Adipocyte (in vitro differentiated cells): ENCODE measurements at regions not wholly inside any gene's neighbourhood (a gene's known extent, or its start where the extent isn't known, plus 50 kb on each side); places are given as distances from the start of the nearest gene placed in this dataset.

Experiments used
- DNase-seq: peaks from one replicate; pipeline ENCODE4 v3.0.0-alpha.2; 2015; ENCODE audit warnings: low read depth
- H3K27me3 ChIP-seq: replicated peaks from 2 replicates; pipeline ENCODE4 v1.7.0; 2013; ENCODE audit warnings: mild to moderate bottlenecking, low read length, moderate library complexity; ENCODE audit not compliant: control insufficient read depth, insufficient read depth
- H3K36me3 ChIP-seq: 2 replicates; pipeline ENCODE4 v1.7.0; 2013; ENCODE audit warnings: low read length, mild to moderate bottlenecking, moderate library complexity; ENCODE audit not compliant: control insufficient read depth, insufficient read depth, severe bottlenecking
- H3K4me1 ChIP-seq: 2 replicates; pipeline ENCODE4 v1.7.0; 2013; ENCODE audit warnings: mild to moderate bottlenecking, low read length, moderate library complexity; ENCODE audit not compliant: control insufficient read depth, insufficient read depth
- H3K4me3 ChIP-seq: 2 replicates; pipeline ENCODE4 v1.7.0; 2013; ENCODE audit warnings: mild to moderate bottlenecking, low read length, moderate library complexity
- H3K9ac ChIP-seq: 2 replicates; pipeline ENCODE4 v1.7.0; 2013; ENCODE audit warnings: mild to moderate bottlenecking, low read length, moderate library complexity
- H3K9me3 ChIP-seq: 2 replicates; pipeline ENCODE4 v1.7.0; 2013; ENCODE audit warnings: mild to moderate bottlenecking, low read length, moderate library complexity; ENCODE audit not compliant: control insufficient read depth

DNA sequence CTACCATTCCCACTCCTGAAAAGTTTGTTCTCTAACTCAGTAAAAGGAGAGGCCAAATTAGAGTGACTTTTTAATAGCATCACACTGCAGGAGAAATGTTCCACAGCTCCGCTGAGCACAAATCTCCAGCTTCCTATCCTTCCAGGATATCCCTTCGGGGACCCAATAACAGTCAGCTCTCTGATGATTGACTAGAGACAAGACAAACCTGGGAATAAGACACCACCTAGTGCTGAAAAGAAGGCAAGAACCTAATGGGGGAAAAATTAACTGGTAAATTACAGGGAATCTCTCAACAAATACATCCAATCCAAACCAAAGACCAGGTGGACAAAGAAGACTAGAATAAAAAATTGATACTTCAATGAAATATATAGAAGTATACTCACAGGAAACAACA lies 977.1 kb upstream of the SOX11 start:
- H3K4me1 ChIP-seq = no peaks in the 10 kb centered on the region
- no peaks in the 10 kb centered on the region for H3K36me3 ChIP-seq
- H3K27me3 ChIP-seq = no peaks in the 10 kb centered on the region
- no peak overlapping the region for H3K4me3 ChIP-seq
- DNase-seq = no peak
- peaks cover 15% of the 10 kb centered on the region for H3K9me3 ChIP-seq
- H3K9ac ChIP-seq = no peak overlapping the region

DNA sequence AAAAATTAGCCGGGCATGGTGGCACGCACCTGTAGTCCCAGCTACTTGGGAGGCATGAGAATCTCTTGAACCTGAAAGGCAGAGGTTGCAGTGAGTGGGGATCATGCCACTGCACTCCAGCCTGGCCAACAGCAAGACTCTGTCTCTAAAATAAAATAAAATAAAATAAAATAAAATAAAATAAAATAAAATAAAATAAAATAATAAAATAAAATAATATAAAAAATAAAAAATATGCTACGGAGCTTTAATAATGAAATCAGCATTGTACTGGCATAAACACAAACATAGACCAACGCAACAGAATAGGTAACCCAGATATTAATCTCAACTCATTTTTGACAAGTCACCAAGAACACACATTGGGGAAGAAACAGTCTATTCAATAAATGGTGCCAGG lies 973.4 kb upstream of the SOX11 start:
- Histone ChIP-seq H3K9me3 (peaks cover 15% of the 10 kb centered on the region), H3K27me3 (no peaks in the 10 kb centered on the region), H3K4me3 (no peak overlapping the region), H3K4me1 (no peaks in the 10 kb centered on the region), H3K9ac (no peak overlapping the region), H3K36me3 (no peaks in the 10 kb centered on the region)
- DNase-seq = no peak

DNA sequence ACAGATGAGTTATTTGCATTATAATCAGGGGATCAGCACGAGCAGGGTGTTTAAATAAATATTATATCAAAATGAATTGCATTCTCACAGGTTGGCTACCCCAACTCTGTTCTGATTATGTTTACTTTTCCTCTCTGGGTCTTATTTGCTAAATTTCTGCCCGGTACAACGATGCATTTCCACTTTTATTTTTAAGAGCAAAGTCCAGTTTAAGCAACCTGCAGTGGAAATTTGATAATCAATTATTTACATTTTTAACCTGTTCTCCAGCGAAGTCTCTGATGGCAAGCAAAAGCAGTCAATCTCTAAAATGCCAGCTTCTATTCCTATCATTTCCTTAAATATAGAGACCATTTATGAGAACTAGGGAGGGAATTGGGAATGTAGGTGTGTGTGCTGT lies 966.6 kb upstream of the SOX11 start:
- no peaks in the 10 kb centered on the region for H3K27me3 ChIP-seq
- no peaks in the 10 kb centered on the region for H3K36me3 ChIP-seq
- H3K4me1 ChIP-seq = no peaks in the 10 kb centered on the region
- peaks cover 3% of the 10 kb centered on the region for H3K9me3 ChIP-seq
- no peak overlapping the region for H3K9ac ChIP-seq
- no peak overlapping the region for H3K4me3 ChIP-seq
- DNase-seq = no peak

DNA sequence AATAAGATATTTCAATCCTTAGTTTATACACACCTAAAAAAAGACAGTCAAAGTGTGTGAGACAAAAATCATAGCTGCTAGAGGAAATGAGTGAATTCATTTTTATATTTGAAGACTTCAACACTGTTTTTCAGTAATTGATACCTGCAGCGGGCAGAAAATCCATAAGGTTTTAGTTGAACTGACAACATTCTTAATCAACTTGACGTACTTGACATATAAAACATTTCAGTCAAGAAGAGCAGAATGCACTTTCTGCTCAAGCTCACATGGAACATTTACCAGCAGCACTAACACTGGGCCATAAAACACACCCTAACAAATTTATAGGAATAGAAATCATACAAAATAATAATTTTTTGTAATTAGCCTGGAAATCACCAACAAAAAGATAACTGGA lies 959.6 kb upstream of the SOX11 start:
- Histone ChIP-seq H3K27me3 (no peaks in the 10 kb centered on the region), H3K9me3 (no peaks in the 10 kb centered on the region), H3K9ac (no peak overlapping the region), H3K36me3 (no peaks in the 10 kb centered on the region), H3K4me1 (no peaks in the 10 kb centered on the region), H3K4me3 (no peak overlapping the region)
- DNase-seq = no peak

DNA sequence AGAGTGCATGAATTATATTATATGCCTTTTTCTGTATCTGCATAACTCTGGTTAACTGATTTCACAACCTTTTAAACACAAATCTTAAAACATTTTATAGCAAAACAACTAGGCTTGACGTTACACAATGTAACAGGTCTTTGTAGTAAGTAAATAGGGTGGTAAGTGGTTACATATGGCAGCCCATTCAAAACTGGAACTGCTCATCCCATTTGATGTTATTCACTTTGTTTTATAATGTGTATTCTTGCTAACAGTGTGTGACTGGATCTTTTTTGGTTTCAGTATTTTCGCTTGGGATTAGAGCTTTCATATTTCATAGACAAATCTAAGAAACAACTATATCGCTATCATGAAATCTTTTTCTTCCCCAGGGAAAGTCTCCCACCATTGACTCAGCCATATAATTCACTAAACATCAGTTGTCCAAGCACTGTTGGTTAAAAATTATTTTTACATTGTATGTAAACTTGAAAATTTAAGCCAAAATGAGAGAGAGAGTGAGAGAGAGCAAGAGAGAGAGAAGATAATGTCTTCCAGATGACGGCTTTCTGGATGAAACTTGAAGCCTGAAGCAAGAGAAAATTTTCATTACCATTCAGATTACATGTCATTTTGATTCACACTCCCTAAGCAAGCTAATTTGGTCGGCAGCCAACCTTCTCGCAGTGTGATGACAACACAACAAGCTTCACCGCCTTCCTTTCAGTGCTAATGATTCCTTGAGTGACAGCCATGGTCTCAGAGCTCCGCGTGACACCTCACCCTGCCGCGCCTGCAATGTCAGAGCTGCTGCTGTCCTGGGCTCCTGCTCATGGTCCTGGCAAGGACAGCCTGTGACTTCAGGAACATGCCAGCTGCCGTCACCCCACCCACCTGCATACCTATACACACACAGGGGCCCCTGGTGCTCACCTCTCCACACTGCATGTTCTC lies 946.9 kb upstream of the SOX11 start:
- no peaks in the 10 kb centered on the region for H3K4me1 ChIP-seq
- H3K4me3 ChIP-seq = no peak overlapping the region
- no peaks in the 10 kb centered on the region for H3K27me3 ChIP-seq
- peaks cover 3% of the 10 kb centered on the region for H3K9me3 ChIP-seq
- DNase-seq = no peak
- no peak overlapping the region for H3K9ac ChIP-seq
- no peaks in the 10 kb centered on the region for H3K36me3 ChIP-seq

DNA sequence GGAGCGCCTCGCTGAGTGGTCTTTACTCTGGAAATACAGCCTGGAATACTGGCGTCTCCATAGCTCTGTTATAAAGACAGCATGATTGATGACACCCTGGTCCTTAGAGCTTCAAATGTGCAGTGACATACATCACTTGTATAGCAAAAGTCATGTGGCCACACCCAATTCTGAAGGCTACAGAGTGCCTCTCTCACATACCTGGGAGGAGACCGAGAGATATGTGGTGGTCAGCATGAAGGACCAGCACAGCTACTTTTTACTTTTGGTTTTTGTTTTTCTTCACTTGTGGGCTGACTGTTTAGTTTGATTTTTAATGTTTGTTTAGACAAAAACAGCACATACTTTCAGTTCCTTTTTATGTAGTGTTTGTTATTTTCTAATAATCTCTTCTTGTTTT lies 938.5 kb upstream of the SOX11 start:
- Histone ChIP-seq H3K4me1 (no peaks in the 10 kb centered on the region), H3K27me3 (no peaks in the 10 kb centered on the region), H3K9ac (no peak overlapping the region), H3K9me3 (peaks cover 3% of the 10 kb centered on the region), H3K36me3 (no peaks in the 10 kb centered on the region), H3K4me3 (no peak overlapping the region)
- no peak for DNase-seq

DNA sequence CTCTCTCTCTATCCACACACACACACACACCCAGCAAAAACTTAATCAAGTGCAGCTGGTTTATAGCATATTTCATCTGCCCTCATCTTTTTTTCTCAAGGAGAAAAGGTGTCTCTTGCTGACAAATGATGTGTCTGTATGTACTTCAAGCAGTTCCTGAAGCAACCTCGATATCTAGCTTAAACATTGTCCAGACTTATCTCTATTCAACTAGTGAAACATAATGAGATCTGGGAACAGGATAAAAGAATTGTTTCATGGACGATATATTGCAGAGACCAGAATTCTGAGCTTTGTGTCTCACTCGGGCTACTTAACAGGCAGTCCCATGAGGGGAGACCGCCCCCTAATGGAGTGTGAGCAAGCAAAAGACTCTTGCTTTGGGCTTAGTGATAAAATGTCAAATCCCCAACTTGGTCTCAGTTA lies 929.2 kb upstream of the SOX11 start:
- Histone ChIP-seq H3K4me1 (no peaks in the 10 kb centered on the region), H3K9ac (no peak overlapping the region), H3K9me3 (no peaks in the 10 kb centered on the region), H3K4me3 (no peak overlapping the region), H3K27me3 (no peaks in the 10 kb centered on the region), H3K36me3 (no peaks in the 10 kb centered on the region)
- no peak for DNase-seq

DNA sequence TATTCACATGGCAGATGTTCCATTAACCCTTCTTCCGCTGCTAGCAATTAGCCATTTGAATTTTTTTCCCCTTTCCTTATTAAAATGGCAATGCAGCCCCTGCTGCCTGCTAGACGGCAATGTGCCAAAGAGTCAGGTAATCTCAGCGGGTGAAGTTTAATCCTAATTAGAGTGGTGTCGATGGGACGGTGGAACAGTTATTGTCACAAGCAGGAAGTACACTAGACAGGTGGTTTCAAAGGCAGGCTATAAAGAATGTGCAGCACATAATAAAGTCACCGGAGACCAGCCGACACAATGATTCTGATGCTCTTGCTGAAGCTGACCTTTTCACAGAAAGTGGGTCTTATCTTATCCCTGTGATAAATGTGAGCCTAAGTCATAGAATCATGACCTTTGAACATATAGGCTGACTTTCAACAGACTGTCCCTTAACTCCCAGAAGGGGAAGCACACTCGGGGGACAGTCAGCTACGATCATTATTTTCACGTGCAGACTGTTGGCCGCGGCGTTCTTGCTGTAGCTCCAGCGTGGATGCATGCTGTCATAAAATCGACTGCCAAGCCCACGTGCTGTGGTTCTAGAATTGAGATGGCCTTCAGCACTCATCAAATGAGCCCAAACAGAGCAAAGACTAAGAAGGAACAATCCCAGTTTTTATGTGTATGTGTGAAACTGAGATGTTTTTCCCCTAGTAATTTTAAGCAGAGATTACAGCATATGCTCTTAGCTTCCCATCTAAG lies 926.2 kb upstream of the SOX11 start:
- H3K36me3 ChIP-seq = no peaks in the 10 kb centered on the region
- H3K4me3 ChIP-seq = no peak overlapping the region
- no peak for DNase-seq
- H3K9ac ChIP-seq = no peak overlapping the region
- H3K4me1 ChIP-seq = no peaks in the 10 kb centered on the region
- H3K27me3 ChIP-seq = no peaks in the 10 kb centered on the region
- no peaks in the 10 kb centered on the region for H3K9me3 ChIP-seq

DNA sequence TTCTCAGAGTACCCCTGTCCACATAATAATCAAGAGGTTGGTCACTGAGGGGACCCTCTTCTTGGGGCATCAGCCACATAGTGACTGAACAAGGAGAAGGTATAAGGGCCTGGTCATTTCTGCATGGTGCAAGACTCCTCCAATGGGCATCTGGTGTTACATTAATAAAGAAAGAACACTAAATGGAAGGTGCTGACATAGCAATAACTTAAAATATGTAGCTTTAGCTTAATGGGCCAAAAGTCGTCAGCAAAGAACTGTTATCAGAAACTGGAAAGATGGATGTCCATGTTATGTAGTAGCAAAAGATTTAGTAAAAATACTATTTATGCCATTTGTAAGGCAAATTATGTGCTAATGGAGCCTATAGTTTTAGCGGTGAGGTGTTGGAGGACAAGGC lies 916.5 kb upstream of the SOX11 start:
- H3K4me1 ChIP-seq = no peaks in the 10 kb centered on the region
- no peaks in the 10 kb centered on the region for H3K27me3 ChIP-seq
- no peak overlapping the region for H3K4me3 ChIP-seq
- no peaks in the 10 kb centered on the region for H3K36me3 ChIP-seq
- H3K9me3 ChIP-seq = peaks cover 8% of the 10 kb centered on the region
- DNase-seq = no peak
- H3K9ac ChIP-seq = no peak overlapping the region

DNA sequence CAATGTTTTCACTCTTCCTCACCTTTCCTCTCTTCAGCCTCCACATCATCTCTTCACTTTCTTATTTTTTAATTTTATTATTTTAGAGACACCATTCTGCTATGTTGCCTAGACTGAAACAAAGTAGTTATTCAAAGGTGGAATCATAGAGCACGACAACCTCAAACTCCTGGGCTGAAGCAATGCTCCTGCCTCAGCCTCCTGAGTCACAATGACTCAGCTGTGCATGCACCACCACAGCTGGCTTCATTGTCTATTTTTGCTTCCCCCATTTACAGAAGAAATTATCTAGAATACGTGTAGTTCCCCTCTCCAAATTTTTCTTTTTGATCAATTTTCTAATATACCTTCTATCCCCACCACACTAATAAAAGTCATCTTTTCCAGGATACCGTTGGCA lies 911.5 kb upstream of the SOX11 start:
- H3K4me1 ChIP-seq = no peaks in the 10 kb centered on the region
- H3K9ac ChIP-seq = no peak overlapping the region
- H3K36me3 ChIP-seq = no peaks in the 10 kb centered on the region
- no peaks in the 10 kb centered on the region for H3K27me3 ChIP-seq
- H3K4me3 ChIP-seq = no peak overlapping the region
- peaks cover 9% of the 10 kb centered on the region for H3K9me3 ChIP-seq
- no peak for DNase-seq

DNA sequence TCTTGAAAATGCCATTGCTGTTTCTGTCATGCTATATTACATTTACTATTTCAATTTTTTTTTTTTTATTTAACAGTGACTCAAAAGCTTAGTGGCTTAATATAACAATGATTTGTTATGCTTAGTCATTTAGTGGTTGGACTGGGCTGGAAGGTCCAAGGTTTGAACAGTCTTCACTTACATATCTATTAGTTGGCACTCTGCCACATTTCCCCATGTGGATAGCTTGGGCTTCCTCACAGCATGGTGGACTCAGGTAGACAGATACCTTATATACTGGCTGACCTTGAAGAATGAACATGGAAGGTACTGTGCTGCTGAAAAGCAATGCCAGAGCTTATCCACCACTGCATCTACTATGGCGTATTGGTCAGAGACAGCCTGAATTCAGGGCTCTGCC lies 909.5 kb upstream of the SOX11 start:
- no peaks in the 10 kb centered on the region for H3K27me3 ChIP-seq
- no peaks in the 10 kb centered on the region for H3K36me3 ChIP-seq
- H3K9me3 ChIP-seq = peaks cover 5% of the 10 kb centered on the region
- no peak overlapping the region for H3K4me3 ChIP-seq
- peak; percentile 0 for DNase-seq
- no peaks in the 10 kb centered on the region for H3K4me1 ChIP-seq
- no peak overlapping the region for H3K9ac ChIP-seq
